CD4-positive, alpha-beta T cell (primary cell): ENCODE measurements at regions not wholly inside any gene's neighbourhood (a gene's known extent, or its start where the extent isn't known, plus 50 kb on each side); places are given as distances from the start of the nearest gene placed in this dataset.
"Not testable (repeated sequence)": the region's sequence is repeated elsewhere in the genome, so short reads cannot be mapped to it uniquely, and the experiment has no call there.

Source experiments
- ATAC-seq: fragments of 200-7000 bp; cut with Tn5 transposase; one replicate; pipeline ENCODE4 v1.10.0; 2022; ENCODE audit warnings: mild to moderate bottlenecking; ENCODE audit not compliant: poor library complexity
- CTCF ChIA-PET: fragments of 350-600 bp; sonication (Branson Sonifier 250); formaldehyde crosslinking; loops from one replicate; lab custom pipeline; 2021; ENCODE audit warnings: antibody characterized with exemption, inconsistent platforms; lab: Charles Lee
- POLR2A ChIA-PET: fragments of 350-600 bp; sonication (Branson Sonifier 250); formaldehyde crosslinking; loops from one replicate; lab custom pipeline; 2021; ENCODE audit warnings: antibody characterized with exemption, inconsistent platforms; lab: Charles Lee
- DNase-seq, 14 experiments: peaks; one replicate each; pipeline ENCODE4 v3.0.0-alpha.2; 2013 to 2020; ENCODE audit warnings: mixed read lengths in 2 of 14
- H3K27ac ChIP-seq, 2 donors: one replicate each; pipeline versions ENCODE4 v1.5.1 to v1.7.0; 2013; ENCODE audit warnings: low read length in 2 of 2, low read depth in 1 of 2, mild to moderate bottlenecking in 1 of 2
- H3K27me3 ChIP-seq, 2 experiments: 1 replicate in 1 of 2; 2 replicates in 1 of 2; pipeline versions ENCODE4 v1.6.1 to v1.7.0; 2013; ENCODE audit warnings: low read length in 2 of 2, control low read depth in 1 of 2, mild to moderate bottlenecking in 1 of 2, moderate library complexity in 1 of 2; ENCODE audit not compliant: insufficient read depth in 2 of 2, control insufficient read depth in 1 of 2
- H3K36me3 ChIP-seq: one replicate; pipeline ENCODE4 v1.6.1; 2013; ENCODE audit warnings: low read length, control low read depth; ENCODE audit not compliant: insufficient read depth
- H3K4me1 ChIP-seq: one replicate; pipeline ENCODE4 v1.6.1; 2013; ENCODE audit warnings: low read length, control low read depth; ENCODE audit not compliant: insufficient read depth
- H3K4me3 ChIP-seq: one replicate; pipeline ENCODE4 v1.5.1; 2013; ENCODE audit warnings: mild to moderate bottlenecking, low read length, moderate library complexity
- H3K9me3 ChIP-seq, 2 experiments: 1 replicate in 1 of 2; 2 replicates in 1 of 2; pipeline versions ENCODE4 v1.6.1 to v1.7.0; 2013; ENCODE audit warnings: low read length in 2 of 2, mild to moderate bottlenecking in 2 of 2, control low read depth in 1 of 2, moderate library complexity in 1 of 2; ENCODE audit not compliant: control insufficient read depth in 1 of 2, insufficient read depth in 1 of 2
- H3K27ac Mint-ChIP-seq: one replicate; pipeline ENCODE4 v1.8.0; 2020; ENCODE audit warnings: mixed read lengths
- H3K27me3 Mint-ChIP-seq: one replicate; pipeline ENCODE4 v1.8.0; 2021; ENCODE audit warnings: mixed read lengths
- H3K36me3 Mint-ChIP-seq: one replicate; pipeline ENCODE4 v1.8.0; 2021; ENCODE audit warnings: low read depth, mixed read lengths
- H3K4me1 Mint-ChIP-seq: one replicate; pipeline ENCODE4 v1.8.0; 2021; ENCODE audit warnings: low read depth, mixed read lengths
- H3K4me3 Mint-ChIP-seq: one replicate; pipeline ENCODE4 v1.8.0; 2020; ENCODE audit warnings: mild to moderate bottlenecking, mixed read lengths
- H3K9me3 Mint-ChIP-seq: one replicate; pipeline ENCODE4 v1.8.0; 2020; ENCODE audit warnings: mixed read lengths
- CTCF ChIP-seq: fragments of 200-600 bp; IDR thresholded peaks from one replicate; pipeline ENCODE4 v1.8.0; 2022; ENCODE audit warnings: antibody characterized with exemption, mild to moderate bottlenecking
- intact Hi-C, 2 experiments: fragments of 100-400 bp; cut with DNase I in 1 of 2; cut with micrococcal nuclease in 1 of 2; formaldehyde crosslinking; loops; one replicate each; pipeline versions ENCODE4 v1.15.1 to v1.9.0; 2023 to 2025; cut with DNase I, micrococcal nuclease

GRCh38 chr2:175326801-175327200, 145.3 kb upstream of the ATP5MC3 start:
- no peaks in the 10 kb centered on the region for H3K27me3 ChIP-seq

GRCh38 chr2:175326164-175326563, 144.7 kb upstream of the ATP5MC3 start:
- H3K4me1 Mint-ChIP-seq, POLR2A ChIA-PET, CTCF ChIA-PET, H3K4me3 ChIP-seq, H3K9me3 Mint-ChIP-seq, H3K36me3 Mint-ChIP-seq, ATAC-seq, H3K27me3 ChIP-seq, H3K27ac ChIP-seq, H3K4me1 ChIP-seq, H3K9me3 ChIP-seq, H3K4me3 Mint-ChIP-seq, H3K36me3 ChIP-seq, H3K27ac Mint-ChIP-seq, DNase-seq, intact Hi-C loops: not testable (repeated sequence)
- H3K27me3 Mint-ChIP-seq: peaks cover 12% of the 10 kb centered on the region

More at GRCh38 chr2:175326801-175327200, 145.3 kb upstream of the ATP5MC3 start:
- CTCF ChIA-PET: no interaction called here
- Mint-ChIP-seq H3K27ac (no peak overlapping the region), H3K4me3 (no peak overlapping the region), H3K27me3 (peaks cover 6% of the 10 kb centered on the region), H3K36me3 (no peaks in the 10 kb centered on the region), H3K4me1 (no peaks in the 10 kb centered on the region), H3K9me3 (peaks cover 5% of the 10 kb centered on the region)
- Histone ChIP-seq H3K36me3 (no peaks in the 10 kb centered on the region), H3K9me3 (no peaks in the 10 kb centered on the region), H3K27ac (no peak overlapping the region), H3K4me3 (no peak overlapping the region), H3K4me1 (no peaks in the 10 kb centered on the region)
- no peak for ATAC-seq
- DNase-seq: no peak
- POLR2A ChIA-PET: no interaction called here
- TF ChIP-seq CTCF: no peak
- intact Hi-C loops: no loop called here

GRCh38 chr2:175323162-175323561, 141.7 kb upstream of the ATP5MC3 start:
- ChIA-PET CTCF (no interaction called here), POLR2A (no interaction called here)
- no peak for DNase-seq
- Histone ChIP-seq H3K4me1 (no peaks in the 10 kb centered on the region), H3K36me3 (no peaks in the 10 kb centered on the region), H3K9me3 (no peaks in the 10 kb centered on the region), H3K27ac (no peak overlapping the region), H3K27me3 (no peaks in the 10 kb centered on the region), H3K4me3 (no peak overlapping the region)
- Mint-ChIP-seq H3K27me3 (peaks cover 12% of the 10 kb centered on the region), H3K36me3 (no peaks in the 10 kb centered on the region), H3K27ac (no peak overlapping the region), H3K4me3 (no peak overlapping the region), H3K9me3 (peaks cover 5% of the 10 kb centered on the region), H3K4me1 (no peaks in the 10 kb centered on the region)
- intact Hi-C loops: no loop called here
- TF ChIP-seq CTCF: no peak
- ATAC-seq: no peak

GRCh38 chr2:175318542-175318941, 137.0 kb upstream of the ATP5MC3 start:
- Mint-ChIP-seq H3K4me1 (no peaks in the 10 kb centered on the region), H3K27me3 (peaks cover 16% of the 10 kb centered on the region), H3K27ac (no peak overlapping the region), H3K4me3 (no peak overlapping the region), H3K9me3 (no peaks in the 10 kb centered on the region), H3K36me3 (no peaks in the 10 kb centered on the region)
- ATAC-seq: no peak
- Histone ChIP-seq H3K4me3 (no peak overlapping the region), H3K27me3 (no peaks in the 10 kb centered on the region), H3K9me3 (no peaks in the 10 kb centered on the region), H3K36me3 (no peaks in the 10 kb centered on the region), H3K4me1 (no peaks in the 10 kb centered on the region), H3K27ac (no peak overlapping the region)
- DNase-seq: no peak
- intact Hi-C loops: no loop called here
- ChIA-PET POLR2A (no interaction called here), CTCF (no interaction called here)
- TF ChIP-seq CTCF: no peak
